GM13976 (cell line): ENCODE measurements at regions not wholly inside any gene's neighbourhood (a gene's known extent, or its start where the extent isn't known, plus 50 kb on each side); places are given as distances from the start of the nearest gene placed in this dataset.

ENCODE experiments used
- DNase-seq: peaks from one replicate; pipeline ENCODE4 v3.0.0; 2012; ENCODE audit warnings: low spot score
- CTCF ChIP-seq: IDR thresholded peaks from 2 replicates; pipeline ENCODE4 v1.5.1; 2012; ENCODE audit warnings: borderline replicate concordance, mild to moderate bottlenecking; ENCODE audit not compliant: insufficient read depth; ENCODE audit errors: extremely low read depth, missing control alignments, control extremely low read depth
- in situ Hi-C: fragments of 300-500 bp; cut with MboI; formaldehyde crosslinking; loops from one replicate; pipeline ENCODE4 v1.12.0; 2022; ENCODE audit warnings: low sequenced_read_pairs, mixed read lengths, inconsistent platforms; ENCODE audit not compliant: unreplicated experiment

DNA sequence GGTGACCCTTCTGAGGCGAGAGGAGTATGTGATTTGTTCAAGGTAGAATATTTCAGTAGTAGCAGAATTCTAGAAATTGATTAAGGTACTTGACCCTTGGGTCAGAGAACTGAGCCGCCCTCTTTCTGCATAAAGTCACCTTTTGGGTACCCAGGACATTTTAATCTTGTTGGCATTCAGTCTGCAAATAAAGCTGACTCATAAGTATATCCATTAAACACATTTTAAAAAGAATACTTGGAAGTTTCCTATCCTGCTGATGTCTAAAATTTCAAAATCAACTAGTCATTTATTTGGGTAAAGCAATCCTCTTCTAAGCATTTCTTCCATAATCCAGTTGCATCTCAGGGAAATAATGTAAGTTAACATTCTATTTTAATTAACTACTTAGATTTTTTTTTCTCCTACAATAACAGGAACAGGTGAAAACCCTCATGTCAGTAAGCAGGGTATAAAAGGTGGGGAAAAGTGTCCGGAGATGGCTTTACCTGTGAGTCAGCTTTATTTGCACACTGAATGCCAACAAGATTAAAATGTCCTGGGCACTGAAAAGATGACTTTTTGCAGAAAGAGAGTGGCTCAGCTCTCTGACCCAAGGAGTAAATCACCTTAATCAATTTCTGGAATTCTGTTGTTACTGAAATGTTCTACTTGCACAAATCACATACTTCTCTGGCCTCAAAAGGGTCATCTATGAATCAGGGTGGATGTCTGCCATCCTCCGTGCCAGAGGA is 78.7 kb upstream of the ITGA6 start:
- in situ Hi-C loops = no loop called here
- no peak for TF ChIP-seq CTCF
- DNase-seq = no peak

GRCh38 chr2:172350839-172351479 is 76.4 kb upstream of the ITGA6 start:
- no peak for TF ChIP-seq CTCF
- no peak for DNase-seq
- in situ Hi-C loops = no loop called here

- no peak for DNase-seq
- in situ Hi-C loops = no loop called here
- TF ChIP-seq CTCF = no peak
Observed at GRCh38 chr2:172351586-172351985, 75.8 kb upstream of the ITGA6 start.

DNA sequence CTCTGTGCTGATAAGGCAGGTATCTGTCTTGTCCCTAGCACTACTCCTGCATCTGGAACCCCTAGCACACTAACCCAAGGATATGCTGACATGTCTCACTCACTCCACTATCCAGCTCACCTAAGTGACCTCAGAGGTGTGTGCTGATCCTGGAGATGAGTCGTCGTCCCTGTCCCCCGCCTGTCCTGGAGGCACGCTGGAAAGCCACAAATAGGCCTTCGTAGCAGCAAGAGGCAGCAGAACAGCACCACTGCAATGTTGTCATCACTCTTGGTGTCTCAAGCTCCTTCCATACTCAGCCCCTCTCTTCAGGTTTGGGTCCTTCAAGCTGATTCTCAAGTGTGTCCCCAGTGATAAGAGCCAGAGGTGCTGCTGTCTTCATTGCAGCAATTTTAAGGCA is 73.0 kb upstream of the ITGA6 start:
- in situ Hi-C loops = no loop called here
- DNase-seq = no peak
- TF ChIP-seq CTCF = no peak

- in situ Hi-C loops = no loop called here
- no peak for DNase-seq
- TF ChIP-seq CTCF = no peak
Observed at GRCh38 chr2:172357442-172357841, 69.9 kb upstream of the ITGA6 start.

DNA sequence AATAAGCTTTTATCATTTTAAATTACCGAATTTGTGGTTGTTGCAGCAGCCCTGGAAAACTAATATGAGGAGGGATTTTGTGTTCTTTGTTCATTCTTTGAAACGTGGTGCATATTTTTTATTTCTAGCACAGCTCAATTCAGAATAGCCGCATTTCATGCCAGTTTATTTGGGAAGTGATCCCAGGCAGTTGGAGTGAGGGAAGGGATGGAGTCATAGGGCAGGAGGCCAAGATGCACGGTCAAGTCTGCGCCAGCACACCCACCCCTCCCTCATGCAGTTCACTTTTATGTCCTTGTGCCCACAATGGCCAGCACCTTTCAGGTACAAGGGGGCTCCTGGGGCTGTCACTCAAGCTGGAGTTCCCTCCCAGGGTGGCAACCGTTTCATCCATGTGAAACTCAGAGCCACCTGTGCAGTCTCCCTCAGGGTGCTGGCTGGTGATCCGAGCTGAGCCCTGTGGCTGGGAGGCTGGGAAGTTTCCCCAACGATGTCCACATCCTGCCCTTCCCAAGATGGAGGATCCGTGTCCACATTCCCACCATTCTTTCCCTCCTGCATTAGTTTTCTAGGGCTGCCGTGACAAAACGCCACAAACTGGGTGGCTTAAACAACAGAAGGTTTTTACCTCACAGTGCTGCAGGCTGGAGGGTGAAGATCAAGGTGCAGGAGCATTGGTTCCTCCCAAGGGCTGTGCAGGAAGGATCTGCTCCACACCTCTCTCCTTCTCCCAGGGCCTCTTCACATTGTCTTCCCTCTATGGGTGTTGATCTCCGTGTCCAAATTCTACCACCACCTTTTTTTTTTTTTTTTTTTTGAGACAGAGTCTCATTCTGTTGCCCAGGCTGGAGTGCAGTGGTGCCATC is 68.5 kb upstream of the ITGA6 start:
- no peak for DNase-seq
- in situ Hi-C loops = no loop called here
- no peak for TF ChIP-seq CTCF
